ENCODE measurements at regions not wholly inside any gene's neighbourhood (a gene's known extent, or its start where the extent isn't known, plus 50 kb on each side); places are given as distances from the start of the nearest gene placed in this dataset.
A peak's percentile ranks its signal among the peaks of the same experiment; 100 is the strongest.

- in situ Hi-C loops (cut with HindIII; ENCODE audit: low pct_unique_long_range_greater_than_20kb, low sequenced_read_pairs): no loop called here
- no peak for DNase-seq (ENCODE audit: low read depth, low spot score)
Observed at GRCh38 chr9:124196814-124197176, 61.0 kb upstream of the NEK6 start.

- peak; percentile 33 for DNase-seq (ENCODE audit: low read depth, low spot score)
- in situ Hi-C loops (cut with HindIII; ENCODE audit: low pct_unique_long_range_greater_than_20kb, low sequenced_read_pairs): no loop called here
Observed at GRCh38 chr9:124197177-124198095, 60.3 kb upstream of the NEK6 start.

GRCh38 chr9:124198331-124198730 is 59.4 kb upstream of the NEK6 start:
- in situ Hi-C loops (cut with HindIII; ENCODE audit: low pct_unique_long_range_greater_than_20kb, low sequenced_read_pairs): no loop called here
- DNase-seq (ENCODE audit: low read depth, low spot score): no peak

GRCh38 chr9:124198948-124199347 is 58.8 kb upstream of the NEK6 start:
- in situ Hi-C loops (cut with HindIII; ENCODE audit: low pct_unique_long_range_greater_than_20kb, low sequenced_read_pairs): no loop called here
- DNase-seq (ENCODE audit: low read depth, low spot score): no peak

GRCh38 chr9:124199474-124199873 is 58.3 kb upstream of the NEK6 start:
- DNase-seq (ENCODE audit: low read depth, low spot score): no peak
- in situ Hi-C loops (cut with HindIII; ENCODE audit: low pct_unique_long_range_greater_than_20kb, low sequenced_read_pairs): no loop called here

GRCh38 chr9:124202447-124202971 is 55.2 kb upstream of the NEK6 start:
- peak; percentile 6 for DNase-seq (ENCODE audit: low read depth, low spot score)
- in situ Hi-C loops (cut with HindIII; ENCODE audit: low pct_unique_long_range_greater_than_20kb, low sequenced_read_pairs): no loop called here

- in situ Hi-C loops (cut with HindIII; ENCODE audit: low pct_unique_long_range_greater_than_20kb, low sequenced_read_pairs): no loop called here
Observed at GRCh38 chr9:124205686-124206352, 51.9 kb upstream of the NEK6 start.

GRCh38 chr9:124206391-124206790 is 51.4 kb upstream of the NEK6 start:
- DNase-seq (ENCODE audit: low read depth, low spot score): no peak
- in situ Hi-C loops (cut with HindIII; ENCODE audit: low pct_unique_long_range_greater_than_20kb, low sequenced_read_pairs): no loop called here

More at GRCh38 chr9:124205686-124206352, 51.9 kb upstream of the NEK6 start:
- DNase-seq (ENCODE audit: low read depth, low spot score): no peak
